ENCODE measurements at regions not wholly inside any gene's neighbourhood (a gene's known extent, or its start where the extent isn't known, plus 50 kb on each side); places are given as distances from the start of the nearest gene placed in this dataset.

GRCh38 chr10:131676046-131676799, 224.6 kb upstream of the PPP2R2D start:
- no peak for DNase-seq (ENCODE audit: low read depth in 1 of 2, low spot score in 1 of 2)
- no peak overlapping the region for H3K27ac ChIP-seq
- peaks cover 5% of the 10 kb centered on the region; the same call in 1 of the 3 replicates for H3K9me3 ChIP-seq
- FAIRE-seq: no peak
- ChIA-PET CTCF (interaction anchor here (0.6 to 1.6 kb wide), 3 partner anchors 8 to 198 kb away, joined by 3 read pairs; no protein-coding TSS in a partner anchor), POLR2A (no interaction called here)
- H3K4me2 ChIP-seq: no peak overlapping the region
- no peaks in the 10 kb centered on the region for H3K4me1 ChIP-seq
- TF ChIP-seq FOSL2 (IDR thresholded peaks at IDR 0.05): no peak
- no peak for TF ChIP-seq FOSL2 (CRISPR knock-in tag; IDR thresholded peaks at IDR 0.05)
- no peak for TF ChIP-seq HMGXB4 (CRISPR knock-in tag; IDR thresholded peaks at IDR 0.05; ENCODE audit: borderline replicate concordance)
- no peak for TF ChIP-seq SMC3 (IDR thresholded peaks at IDR 0.05)
- no peak for TF ChIP-seq HDAC2 (IDR thresholded peaks at IDR 0.05)
- no peak for TF ChIP-seq PHF8 (IDR thresholded peaks at IDR 0.05; ENCODE audit: borderline replicate concordance, low read depth)
- TF ChIP-seq ZFP36 (IDR thresholded peaks at IDR 0.05; ENCODE audit: borderline replicate concordance, partially characterized antibody): no peak
- TF ChIP-seq SREBF2 (IDR thresholded peaks at IDR 0.05): no peak
- H3K4me3 ChIP-seq: no peak overlapping the region
- WGBS (ENCODE audit: missing lambda C conversion rate): 35% methylated on average over 28 of the region's 28 CpGs
- no peak for ATAC-seq

- H3K4me3 ChIP-seq: no peak overlapping the region
- DNase-seq (ENCODE audit: low read depth in 1 of 2, low spot score in 1 of 2) (no peak), FAIRE-seq (no peak), ATAC-seq (no peak)
- no peak overlapping the region for H3K4me2 ChIP-seq
- POLR2A ChIA-PET: no interaction called here
- H3K4me1 ChIP-seq: no peaks in the 10 kb centered on the region
- H3K9me3 ChIP-seq: peaks cover 5% of the 10 kb centered on the region; the same call in 1 of the 3 replicates
- CTCF ChIA-PET: interaction anchor here (0.6 to 1.6 kb wide), 3 partner anchors 8 to 198 kb away, joined by 3 read pairs; no protein-coding TSS in a partner anchor
- WGBS (ENCODE audit: missing lambda C conversion rate): 51% methylated on average over 19 of the region's 19 CpGs
- TF ChIP-seq CBX2 (IDR thresholded peaks at IDR 0.05; ENCODE audit: borderline replicate concordance, low read depth) (no peak), RAD21 (conservative IDR thresholded peaks at IDR 0.05 in 1 of 2, IDR thresholded peaks at IDR 0.05 in 1 of 2) (no peak), MAFK (IDR thresholded peaks at IDR 0.05; ENCODE audit: partially characterized antibody) (no peak), FOSB (CRISPR knock-in tag; IDR thresholded peaks at IDR 0.05) (no peak), FOSL2 (IDR thresholded peaks at IDR 0.05) (no peak), FOSL2 (CRISPR knock-in tag; IDR thresholded peaks at IDR 0.05) (no peak), EHMT2 (IDR thresholded peaks at IDR 0.05; ENCODE audit: low read depth) (no peak), ZC3H11A (IDR thresholded peaks at IDR 0.05) (no peak), CBX8 (IDR thresholded peaks at IDR 0.05) (no peak), ZNF302 (CRISPR knock-in tag; IDR thresholded peaks at IDR 0.05) (no peak), HDAC2 (IDR thresholded peaks at IDR 0.05) (no peak), BHLHE40 (IDR thresholded peaks at IDR 0.05; ENCODE audit: low read depth, low read length) (no peak), NR3C1 (IDR thresholded peaks at IDR 0.05) (no peak), BCL3 (IDR thresholded peaks at IDR 0.05) (no peak), USF2 (IDR thresholded peaks at IDR 0.05) (no peak)
- no peak overlapping the region for H3K27ac ChIP-seq
Observed at GRCh38 chr10:131676800-131677421, 223.9 kb upstream of the PPP2R2D start.
